ENCODE measurements at regions not wholly inside any gene's neighbourhood (a gene's known extent, or its start where the extent isn't known, plus 50 kb on each side); places are given as distances from the start of the nearest gene placed in this dataset.

DNA sequence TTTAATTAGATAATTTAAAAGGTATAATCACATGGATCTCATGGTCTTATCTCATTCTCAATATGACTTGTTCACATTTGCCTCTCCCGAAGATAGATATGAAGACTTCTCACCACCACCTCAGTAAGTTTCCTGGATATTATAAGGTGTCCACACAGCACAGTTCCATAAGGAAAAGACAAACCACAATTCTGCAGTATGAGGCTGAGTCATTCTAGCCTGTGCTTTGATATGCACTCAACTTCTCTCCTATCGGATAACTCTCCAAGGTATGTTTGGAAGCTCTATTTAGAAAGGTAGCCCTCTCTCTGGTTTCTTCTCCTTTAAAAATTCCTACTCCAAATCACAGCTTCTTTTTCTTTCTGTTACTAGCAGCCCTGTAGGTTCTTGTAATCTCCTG, 612.8 kb downstream of the ZPLD1 start:
- no peak for FAIRE-seq
- SMC1A ChIA-PET (ENCODE audit: uncharacterized antibody, unreplicated experiment), result no interaction called here
- Histone ChIP-seq H4K20me1 (ENCODE audit: control insufficient read depth, insufficient read depth) (no peaks in the 10 kb centered on the region), H3K4me1 (ENCODE audit: control insufficient read depth, insufficient read depth, low read length) (no peaks in the 10 kb centered on the region), H3K27me3 (replicated peaks in 1 of 2; ENCODE audit: control insufficient read depth in 2 of 2, insufficient read depth in 2 of 2, low read length in 1 of 2) (no peaks in the 10 kb centered on the region), H3K9ac (ENCODE audit: control insufficient read depth, insufficient read depth, low read length) (no peak overlapping the region), H3K36me3 (ENCODE audit: control insufficient read depth in 2 of 2, insufficient read depth in 2 of 2, low read length in 1 of 2) (no peaks in the 10 kb centered on the region), H2AFZ (ENCODE audit: control insufficient read depth, low read depth, low read length) (no peak overlapping the region), H3K4me2 (ENCODE audit: control insufficient read depth, insufficient read depth) (no peak overlapping the region), H3K4me3 (no peak overlapping the region), H3K79me2 (ENCODE audit: control insufficient read depth, insufficient read depth, low read length) (no peaks in the 10 kb centered on the region), H3K27ac (ENCODE audit: control insufficient read depth, insufficient read depth) (no peak overlapping the region), H3K9me3 (replicated peaks; ENCODE audit: control insufficient read depth, insufficient read depth, low read length) (no peaks in the 10 kb centered on the region)
- TF ChIP-seq, protein P1, sequence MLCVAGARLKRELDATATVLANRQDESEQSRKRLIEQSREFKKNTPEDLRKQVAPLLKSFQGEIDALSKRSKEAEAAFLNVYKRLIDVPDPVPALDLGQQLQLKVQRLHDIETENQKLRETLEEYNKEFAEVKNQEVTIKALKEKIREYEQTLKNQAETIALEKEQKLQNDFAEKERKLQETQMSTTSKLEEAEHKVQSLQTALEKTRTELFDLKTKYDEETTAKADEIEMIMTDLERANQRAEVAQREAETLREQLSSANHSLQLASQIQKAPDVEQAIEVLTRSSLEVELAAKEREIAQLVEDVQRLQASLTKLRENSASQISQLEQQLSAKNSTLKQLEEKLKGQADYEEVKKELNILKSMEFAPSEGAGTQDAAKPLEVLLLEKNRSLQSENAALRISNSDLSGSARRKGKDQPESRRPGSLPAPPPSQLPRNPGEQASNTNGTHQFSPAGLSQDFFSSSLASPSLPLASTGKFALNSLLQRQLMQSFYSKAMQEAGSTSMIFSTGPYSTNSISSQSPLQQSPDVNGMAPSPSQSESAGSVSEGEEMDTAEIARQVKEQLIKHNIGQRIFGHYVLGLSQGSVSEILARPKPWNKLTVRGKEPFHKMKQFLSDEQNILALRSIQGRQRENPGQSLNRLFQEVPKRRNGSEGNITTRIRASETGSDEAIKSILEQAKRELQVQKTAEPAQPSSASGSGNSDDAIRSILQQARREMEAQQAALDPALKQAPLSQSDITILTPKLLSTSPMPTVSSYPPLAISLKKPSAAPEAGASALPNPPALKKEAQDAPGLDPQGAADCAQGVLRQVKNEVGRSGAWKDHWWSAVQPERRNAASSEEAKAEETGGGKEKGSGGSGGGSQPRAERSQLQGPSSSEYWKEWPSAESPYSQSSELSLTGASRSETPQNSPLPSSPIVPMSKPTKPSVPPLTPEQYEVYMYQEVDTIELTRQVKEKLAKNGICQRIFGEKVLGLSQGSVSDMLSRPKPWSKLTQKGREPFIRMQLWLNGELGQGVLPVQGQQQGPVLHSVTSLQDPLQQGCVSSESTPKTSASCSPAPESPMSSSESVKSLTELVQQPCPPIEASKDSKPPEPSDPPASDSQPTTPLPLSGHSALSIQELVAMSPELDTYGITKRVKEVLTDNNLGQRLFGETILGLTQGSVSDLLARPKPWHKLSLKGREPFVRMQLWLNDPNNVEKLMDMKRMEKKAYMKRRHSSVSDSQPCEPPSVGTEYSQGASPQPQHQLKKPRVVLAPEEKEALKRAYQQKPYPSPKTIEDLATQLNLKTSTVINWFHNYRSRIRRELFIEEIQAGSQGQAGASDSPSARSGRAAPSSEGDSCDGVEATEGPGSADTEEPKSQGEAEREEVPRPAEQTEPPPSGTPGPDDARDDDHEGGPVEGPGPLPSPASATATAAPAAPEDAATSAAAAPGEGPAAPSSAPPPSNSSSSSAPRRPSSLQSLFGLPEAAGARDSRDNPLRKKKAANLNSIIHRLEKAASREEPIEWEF (IDR thresholded peaks at IDR 0.05; ENCODE audit: insufficient replicate concordance, low read depth, low read length), result no peak
- TF ChIP-seq EP300 (IDR thresholded peaks at IDR 0.05; ENCODE audit: borderline replicate concordance in 1 of 2, control insufficient read depth in 1 of 2, low read depth in 2 of 2, low read length in 2 of 2) (no peak), ZNF207 (IDR thresholded peaks at IDR 0.05; ENCODE audit: borderline replicate concordance) (no peak)
- TF ChIP-seq, protein P2, sequence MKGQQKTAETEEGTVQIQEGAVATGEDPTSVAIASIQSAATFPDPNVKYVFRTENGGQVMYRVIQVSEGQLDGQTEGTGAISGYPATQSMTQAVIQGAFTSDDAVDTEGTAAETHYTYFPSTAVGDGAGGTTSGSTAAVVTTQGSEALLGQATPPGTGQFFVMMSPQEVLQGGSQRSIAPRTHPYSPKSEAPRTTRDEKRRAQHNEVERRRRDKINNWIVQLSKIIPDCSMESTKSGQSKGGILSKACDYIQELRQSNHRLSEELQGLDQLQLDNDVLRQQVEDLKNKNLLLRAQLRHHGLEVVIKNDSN (IDR thresholded peaks at IDR 0.05; ENCODE audit: borderline replicate concordance, extremely low read length, insufficient read depth, low read depth, low read length), result no peak
- in situ Hi-C loops (cut with MboI), result no loop called here
- WGBS (ENCODE audit: insufficient coverage, insufficient replicate concordance, low lambda C conversion rate, missing lambda C conversion rate), result 42% methylated on average over 2 of the region's 2 CpGs
- DNase-seq (ENCODE audit: low read depth, low spot score), result no peak
- intact Hi-C loops (cut with micrococcal nuclease; ENCODE audit: unreplicated experiment), result no loop called here
- no peak for ATAC-seq
- BruUV-seq (replicated peaks), result no TSS peak
- RAD21 ChIA-PET (ENCODE audit: unreplicated experiment), result no interaction called here
- POLR2A ChIA-PET, result no interaction called here
- CTCF ChIA-PET, result interaction anchor here (1.5 kb wide), 1 partner anchor 13 kb away, joined by 3 read pairs; no protein-coding TSS in a partner anchor
